Upper lobe of right lung (tissue), 1 donor: ENCODE measurements at regions not wholly inside any gene's neighbourhood (a gene's known extent, or its start where the extent isn't known, plus 50 kb on each side); places are given as distances from the start of the nearest gene placed in this dataset.

Source experiments
- ATAC-seq: fragments of 200-7000 bp; cut with Tn5 transposase; one replicate; pipeline ENCODE4 v1.9.1; 2020; ENCODE audit warnings: mild to moderate bottlenecking, moderate library complexity
- DNase-seq: peaks from one replicate; pipeline ENCODE4 v3.0.0-alpha.2; 2020
- H3K27ac ChIP-seq: fragments of 200-600 bp; one replicate; pipeline ENCODE4 v1.8.0; 2022
- H3K27me3 ChIP-seq: fragments of 200-600 bp; one replicate; pipeline ENCODE4 v1.8.0; 2022; ENCODE audit warnings: mild to moderate bottlenecking
- H3K36me3 ChIP-seq: fragments of 200-600 bp; one replicate; pipeline ENCODE4 v1.8.0; 2022
- H3K4me1 ChIP-seq: fragments of 200-600 bp; one replicate; pipeline ENCODE4 v1.8.0; 2022
- H3K4me3 ChIP-seq: fragments of 200-600 bp; one replicate; pipeline ENCODE4 v1.8.0; 2022; ENCODE audit warnings: mild to moderate bottlenecking
- H3K9me3 ChIP-seq: fragments of 200-600 bp; one replicate; pipeline ENCODE4 v1.8.0; 2022
- intact Hi-C: fragments of 100-400 bp; cut with DNase I; formaldehyde crosslinking; loops from one replicate; pipeline ENCODE4 v1.11.0; 2022
- TF ChIP-seq, protein P1 (sequence below): fragments of 200-600 bp; IDR thresholded peaks from one replicate; pipeline ENCODE4 v1.8.0; 2022; ENCODE audit warnings: antibody characterized with exemption
- donor health status: DM: no; HTN: yes; CAD: no; lungs with severe emphysema.

DNA sequence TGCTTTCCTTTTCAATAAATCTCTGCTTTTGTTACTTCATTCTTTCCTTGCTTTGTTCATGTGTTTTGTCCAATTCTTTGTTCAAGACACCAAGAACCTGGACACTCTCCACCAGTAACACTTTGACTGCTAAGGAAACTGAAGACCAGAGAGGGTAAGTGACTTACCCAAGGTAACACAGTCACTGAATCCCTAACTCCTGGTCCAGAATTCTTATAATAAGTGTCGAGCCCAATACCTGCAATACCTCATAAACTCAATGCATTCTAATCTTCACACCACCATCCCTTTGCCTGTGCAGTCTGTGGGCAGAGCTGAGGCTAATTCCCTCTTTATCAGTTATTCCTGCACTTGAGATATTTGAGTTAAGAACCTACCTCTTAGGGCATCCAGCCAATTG, 237.8 kb downstream of the UACA start:
- no peaks in the 10 kb centered on the region for H3K27me3 ChIP-seq
- no peak overlapping the region for H3K4me3 ChIP-seq
- no peaks in the 10 kb centered on the region for H3K9me3 ChIP-seq
- H3K4me1 ChIP-seq: peaks cover 11% of the 10 kb centered on the region
- ATAC-seq: no peak
- H3K36me3 ChIP-seq: no peaks in the 10 kb centered on the region
- intact Hi-C loops: no loop called here
- TF ChIP-seq, protein P1, sequence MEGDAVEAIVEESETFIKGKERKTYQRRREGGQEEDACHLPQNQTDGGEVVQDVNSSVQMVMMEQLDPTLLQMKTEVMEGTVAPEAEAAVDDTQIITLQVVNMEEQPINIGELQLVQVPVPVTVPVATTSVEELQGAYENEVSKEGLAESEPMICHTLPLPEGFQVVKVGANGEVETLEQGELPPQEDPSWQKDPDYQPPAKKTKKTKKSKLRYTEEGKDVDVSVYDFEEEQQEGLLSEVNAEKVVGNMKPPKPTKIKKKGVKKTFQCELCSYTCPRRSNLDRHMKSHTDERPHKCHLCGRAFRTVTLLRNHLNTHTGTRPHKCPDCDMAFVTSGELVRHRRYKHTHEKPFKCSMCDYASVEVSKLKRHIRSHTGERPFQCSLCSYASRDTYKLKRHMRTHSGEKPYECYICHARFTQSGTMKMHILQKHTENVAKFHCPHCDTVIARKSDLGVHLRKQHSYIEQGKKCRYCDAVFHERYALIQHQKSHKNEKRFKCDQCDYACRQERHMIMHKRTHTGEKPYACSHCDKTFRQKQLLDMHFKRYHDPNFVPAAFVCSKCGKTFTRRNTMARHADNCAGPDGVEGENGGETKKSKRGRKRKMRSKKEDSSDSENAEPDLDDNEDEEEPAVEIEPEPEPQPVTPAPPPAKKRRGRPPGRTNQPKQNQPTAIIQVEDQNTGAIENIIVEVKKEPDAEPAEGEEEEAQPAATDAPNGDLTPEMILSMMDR: no peak
- no peak overlapping the region for H3K27ac ChIP-seq
- DNase-seq: no peak

- no peak overlapping the region for H3K4me3 ChIP-seq
- TF ChIP-seq, protein P1: no peak
- no peaks in the 10 kb centered on the region for H3K27me3 ChIP-seq
- H3K9me3 ChIP-seq: no peaks in the 10 kb centered on the region
- H3K27ac ChIP-seq: no peak overlapping the region
- ATAC-seq (no peak), DNase-seq (no peak)
- no peaks in the 10 kb centered on the region for H3K36me3 ChIP-seq
- intact Hi-C loops: no loop called here
- peaks cover 11% of the 10 kb centered on the region for H3K4me1 ChIP-seq
These were observed 238.9 kb downstream of the UACA start for GRCh38 chr15:70524470-70524869.

DNA sequence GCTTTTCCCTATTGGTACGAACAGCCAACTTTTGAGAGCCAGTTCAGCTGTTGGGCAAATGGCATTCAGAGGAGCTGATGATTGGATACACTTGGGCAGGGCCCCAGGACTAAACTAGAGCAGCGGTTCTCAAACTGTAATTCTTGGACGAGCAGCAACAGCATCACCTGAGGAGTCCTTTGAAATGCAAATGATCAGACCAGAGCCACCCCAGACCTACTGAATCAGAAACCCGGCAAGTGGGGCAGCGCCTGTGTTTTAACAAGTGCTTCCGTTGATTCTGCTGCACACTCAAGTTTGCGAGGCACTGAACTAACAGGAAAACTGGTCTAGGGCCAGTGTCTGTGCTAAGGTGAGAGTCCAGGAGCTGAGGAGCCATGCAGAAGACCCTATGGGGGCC, 239.7 kb downstream of the UACA start:
- Histone ChIP-seq H3K36me3 (no peaks in the 10 kb centered on the region), H3K4me1 (peaks cover 8% of the 10 kb centered on the region), H3K27ac (no peak overlapping the region), H3K9me3 (no peaks in the 10 kb centered on the region), H3K4me3 (no peak overlapping the region), H3K27me3 (no peaks in the 10 kb centered on the region)
- ATAC-seq (no peak), DNase-seq (no peak)
- TF ChIP-seq, protein P1: no peak
- intact Hi-C loops: no loop called here

- peaks cover 4% of the 10 kb centered on the region for H3K4me1 ChIP-seq
- H3K27ac ChIP-seq: no peak overlapping the region
- no peak for ATAC-seq
- no peak overlapping the region for H3K4me3 ChIP-seq
- H3K9me3 ChIP-seq: no peaks in the 10 kb centered on the region
- H3K27me3 ChIP-seq: no peaks in the 10 kb centered on the region
- TF ChIP-seq, protein P1: no peak
- intact Hi-C loops: no loop called here
- H3K36me3 ChIP-seq: no peaks in the 10 kb centered on the region
- DNase-seq: no peak
These were observed 240.2 kb downstream of the UACA start for GRCh38 chr15:70523192-70523591.

DNA sequence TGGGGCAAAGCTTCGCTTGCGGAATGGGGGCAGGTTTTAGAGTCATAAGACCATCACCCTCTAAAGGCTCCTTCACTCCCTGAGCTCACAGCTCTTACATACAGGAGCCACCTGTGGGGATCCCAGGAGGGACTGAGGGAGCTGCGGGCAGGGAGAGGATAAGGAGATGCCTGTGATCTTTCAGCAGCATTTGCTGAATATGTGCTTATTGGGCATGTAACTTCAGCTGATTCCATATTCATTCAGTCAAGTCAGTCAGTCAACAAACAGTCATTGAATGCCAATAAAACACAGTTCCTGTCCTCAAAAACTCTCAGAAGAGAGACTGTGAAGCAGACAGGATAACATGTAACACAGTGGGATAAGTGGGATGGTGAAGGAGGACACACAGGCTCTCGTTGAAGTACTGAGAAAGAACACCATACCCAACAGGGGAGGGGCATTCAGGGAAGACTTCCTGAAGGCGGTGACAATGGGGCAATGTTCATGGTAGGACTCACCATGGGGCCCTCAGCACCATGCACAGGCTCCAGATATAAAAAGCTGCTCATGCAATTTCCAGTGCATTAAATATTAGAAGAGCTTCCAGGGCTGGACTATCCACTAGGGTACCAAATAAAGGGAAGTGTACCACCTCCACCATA, 240.9 kb downstream of the UACA start:
- TF ChIP-seq, protein P1: no peak
- DNase-seq (no peak), ATAC-seq (no peak)
- intact Hi-C loops: no loop called here
- Histone ChIP-seq H3K4me3 (no peak overlapping the region), H3K9me3 (no peaks in the 10 kb centered on the region), H3K4me1 (no peaks in the 10 kb centered on the region), H3K27me3 (no peaks in the 10 kb centered on the region), H3K36me3 (no peaks in the 10 kb centered on the region), H3K27ac (no peak overlapping the region)
